ENCODE measurements at regions not wholly inside any gene's neighbourhood (a gene's known extent, or its start where the extent isn't known, plus 50 kb on each side); places are given as distances from the start of the nearest gene placed in this dataset.

DNA sequence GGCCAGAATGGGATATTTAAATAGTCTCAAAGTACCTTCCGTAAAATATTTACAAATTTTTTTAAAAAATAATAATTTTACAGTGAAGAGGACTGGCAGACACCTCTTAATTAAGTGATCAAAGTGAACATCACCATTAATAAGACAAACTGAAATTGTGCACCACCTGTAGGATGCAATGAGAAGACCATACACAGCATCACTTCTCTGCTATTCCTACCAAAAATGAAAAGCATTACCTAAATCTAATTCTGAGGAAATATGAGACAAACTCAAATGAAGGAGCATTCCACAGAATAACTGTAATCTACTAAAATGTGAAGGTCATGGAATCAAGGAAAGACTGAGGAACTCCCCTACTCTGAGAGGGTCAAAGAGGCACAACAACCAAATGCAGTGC is 68.2 kb upstream of the PRDX6 start:
- Histone ChIP-seq H3K4me1 (peaks cover 0 to 7% (median 2%) of the 10 kb centered on the region in 4 donors), H3K4me3 (no peak overlapping the region), H3K27me3 (no peaks in the 10 kb centered on the region), H3K9me3 (no peaks in the 10 kb centered on the region), H3K36me3 (peaks cover 0 to 16% (median 0%) of the 10 kb centered on the region in 4 donors), H3K27ac (replicated peaks in 1 of 4) (no peak overlapping the region)
- 84% methylated on average over 1 of the region's 1 CpG for WGBS
- intact Hi-C loops (cut with DNase I), result no loop called here
- DNase-seq (ENCODE audit: extremely low spot score), result no peak
- no peak for TF ChIP-seq POLR2A (IDR thresholded peaks at IDR 0.05; ENCODE audit: low read depth)
- no peak for TF ChIP-seq EP300 (IDR thresholded peaks at IDR 0.05)
- TF ChIP-seq, protein P1, sequence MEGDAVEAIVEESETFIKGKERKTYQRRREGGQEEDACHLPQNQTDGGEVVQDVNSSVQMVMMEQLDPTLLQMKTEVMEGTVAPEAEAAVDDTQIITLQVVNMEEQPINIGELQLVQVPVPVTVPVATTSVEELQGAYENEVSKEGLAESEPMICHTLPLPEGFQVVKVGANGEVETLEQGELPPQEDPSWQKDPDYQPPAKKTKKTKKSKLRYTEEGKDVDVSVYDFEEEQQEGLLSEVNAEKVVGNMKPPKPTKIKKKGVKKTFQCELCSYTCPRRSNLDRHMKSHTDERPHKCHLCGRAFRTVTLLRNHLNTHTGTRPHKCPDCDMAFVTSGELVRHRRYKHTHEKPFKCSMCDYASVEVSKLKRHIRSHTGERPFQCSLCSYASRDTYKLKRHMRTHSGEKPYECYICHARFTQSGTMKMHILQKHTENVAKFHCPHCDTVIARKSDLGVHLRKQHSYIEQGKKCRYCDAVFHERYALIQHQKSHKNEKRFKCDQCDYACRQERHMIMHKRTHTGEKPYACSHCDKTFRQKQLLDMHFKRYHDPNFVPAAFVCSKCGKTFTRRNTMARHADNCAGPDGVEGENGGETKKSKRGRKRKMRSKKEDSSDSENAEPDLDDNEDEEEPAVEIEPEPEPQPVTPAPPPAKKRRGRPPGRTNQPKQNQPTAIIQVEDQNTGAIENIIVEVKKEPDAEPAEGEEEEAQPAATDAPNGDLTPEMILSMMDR (IDR thresholded peaks at IDR 0.05), result no peak
- TF ChIP-seq POLR2AphosphoS5 (IDR thresholded peaks at IDR 0.05), result no peak

DNA sequence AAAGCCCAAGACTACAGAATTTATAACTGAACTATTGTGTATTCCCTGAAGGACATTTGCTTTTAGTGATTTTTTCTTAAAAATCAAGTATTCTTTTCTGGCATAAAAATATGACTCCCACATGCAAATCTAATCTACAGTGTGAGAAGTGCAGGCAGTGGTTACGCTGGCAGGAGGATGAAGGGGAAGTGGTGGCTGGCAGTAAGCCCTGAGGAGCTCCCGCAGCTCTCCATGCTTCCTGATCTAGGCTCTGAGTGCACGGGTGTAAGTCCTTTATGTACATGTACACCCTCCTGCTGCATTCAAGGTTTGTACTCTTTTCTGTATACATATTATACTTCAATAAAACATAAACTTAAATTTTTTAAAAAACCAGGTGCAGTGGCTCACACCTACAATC is 67.5 kb upstream of the PRDX6 start:
- Histone ChIP-seq H3K4me1 (peaks cover 0 to 7% (median 3%) of the 10 kb centered on the region in 4 donors), H3K36me3 (peaks cover 0 to 16% (median 0%) of the 10 kb centered on the region in 4 donors), H3K27ac (replicated peaks in 1 of 4) (no peak overlapping the region), H3K4me3 (no peak overlapping the region), H3K27me3 (no peaks in the 10 kb centered on the region), H3K9me3 (no peaks in the 10 kb centered on the region)
- intact Hi-C loops (cut with DNase I), result loop anchor here (5.0 to 10.0 kb wide), 2 partner anchors 587 to 665 kb away; no protein-coding TSS in a partner anchor
- 50% methylated on average over 3 of the region's 3 CpGs for WGBS
- no peak for DNase-seq (ENCODE audit: extremely low spot score)
- TF ChIP-seq EP300 (IDR thresholded peaks at IDR 0.05), result no peak
- TF ChIP-seq, protein P1 (IDR thresholded peaks at IDR 0.05), result no peak
- TF ChIP-seq POLR2AphosphoS5 (IDR thresholded peaks at IDR 0.05), result no peak
- no peak for TF ChIP-seq POLR2A (IDR thresholded peaks at IDR 0.05; ENCODE audit: low read depth)

DNA sequence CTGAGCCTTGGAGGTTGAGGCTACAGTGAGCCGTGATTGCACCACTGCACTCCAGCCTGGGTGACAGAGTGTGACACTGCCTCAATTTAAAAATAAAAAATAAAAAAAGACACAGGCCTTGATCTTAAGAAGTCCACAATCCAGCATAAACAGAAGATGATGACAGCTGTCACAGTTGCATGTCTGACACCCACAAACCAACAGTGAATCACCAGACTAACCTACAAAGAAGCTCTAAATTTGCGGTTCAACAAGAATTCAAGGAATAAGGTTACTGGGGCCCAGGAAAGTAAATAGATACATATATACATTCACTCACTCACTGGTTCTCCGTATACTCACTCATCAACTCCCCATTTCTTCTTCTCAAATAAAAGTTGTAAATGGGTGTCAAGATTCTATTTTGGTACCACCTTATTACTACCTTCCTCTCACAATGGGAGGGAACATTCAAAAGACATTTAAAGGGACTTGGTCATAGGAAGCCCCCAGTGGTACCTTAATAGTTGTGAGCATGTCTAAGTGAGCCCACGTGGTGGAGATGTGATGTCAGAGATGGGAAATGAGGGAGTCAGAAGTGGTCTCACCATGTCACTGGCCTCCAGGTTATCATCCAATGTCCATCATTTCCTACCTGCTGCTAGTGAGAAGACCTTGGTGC is 66.9 kb upstream of the PRDX6 start:
- H3K36me3 ChIP-seq, result peaks cover 0 to 16% (median 0%) of the 10 kb centered on the region in 4 donors
- intact Hi-C loops (cut with DNase I), result loop anchor here (5.0 to 10.0 kb wide), 2 partner anchors 588 to 665 kb away; no protein-coding TSS in a partner anchor
- no peaks in the 10 kb centered on the region for H3K27me3 ChIP-seq
- peaks cover 0 to 7% (median 2%) of the 10 kb centered on the region in 4 donors for H3K4me1 ChIP-seq
- WGBS, result 87% methylated on average over 4 of the region's 4 CpGs
- H3K4me3 ChIP-seq, result no peak overlapping the region
- H3K9me3 ChIP-seq, result no peaks in the 10 kb centered on the region
- TF ChIP-seq EP300 (IDR thresholded peaks at IDR 0.05) (no peak), POLR2AphosphoS5 (IDR thresholded peaks at IDR 0.05) (no peak), POLR2A (IDR thresholded peaks at IDR 0.05; ENCODE audit: low read depth) (no peak)
- TF ChIP-seq, protein P1 (IDR thresholded peaks at IDR 0.05), result no peak
- DNase-seq (ENCODE audit: extremely low spot score), result no peak
- H3K27ac ChIP-seq (replicated peaks in 1 of 4), result no peak overlapping the region

DNA sequence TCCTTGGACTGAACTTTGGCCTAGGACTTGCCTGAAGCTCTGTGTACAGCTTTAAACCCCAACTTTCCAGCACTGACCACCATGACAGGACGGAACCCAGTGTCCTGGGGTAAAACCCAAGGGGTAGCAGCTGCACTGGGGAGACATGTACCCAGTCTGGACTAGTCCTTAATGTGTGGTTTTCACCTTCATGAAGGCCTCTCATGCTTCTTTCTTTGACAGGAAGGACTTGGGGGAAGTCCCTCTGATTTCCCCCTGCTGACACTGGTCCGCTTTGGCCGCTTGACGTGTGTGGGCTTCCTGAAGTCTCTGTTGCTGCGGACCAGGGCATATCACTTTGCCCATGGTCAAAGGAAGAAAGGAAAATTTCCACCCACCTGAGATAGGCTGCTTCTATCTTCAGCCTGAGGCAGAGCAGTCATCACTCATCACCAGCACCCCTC is 66.3 kb upstream of the PRDX6 start:
- Histone ChIP-seq H3K4me3 (no peak overlapping the region), H3K27me3 (no peaks in the 10 kb centered on the region), H3K36me3 (peaks cover 0 to 18% (median under 1%) of the 10 kb centered on the region in 4 donors), H3K4me1 (peaks cover 0 to 7% (median 0%) of the 10 kb centered on the region in 4 donors), H3K27ac (replicated peaks in 1 of 4) (no peak overlapping the region), H3K9me3 (no peaks in the 10 kb centered on the region)
- intact Hi-C loops (cut with DNase I), result loop anchor here (5.0 to 10.0 kb wide), 2 partner anchors 589 to 666 kb away; no protein-coding TSS in a partner anchor
- TF ChIP-seq POLR2AphosphoS5 (IDR thresholded peaks at IDR 0.05) (no peak), POLR2A (IDR thresholded peaks at IDR 0.05; ENCODE audit: low read depth) (no peak), EP300 (IDR thresholded peaks at IDR 0.05) (no peak)
- TF ChIP-seq, protein P1 (IDR thresholded peaks at IDR 0.05), result no peak
- WGBS, result 98% methylated on average over 5 of the region's 5 CpGs
- DNase-seq (ENCODE audit: extremely low spot score), result no peak
